HL-60/S4 (cell line): ENCODE measurements at regions not wholly inside any gene's neighbourhood (a gene's known extent, or its start where the extent isn't known, plus 50 kb on each side); places are given as distances from the start of the nearest gene placed in this dataset.
"Not testable (repeated sequence)": the region's sequence is repeated elsewhere in the genome, so short reads cannot be mapped to it uniquely, and the experiment has no call there.

Experiments used
- in situ Hi-C: fragments of 300-500 bp; cut with MboI; formaldehyde crosslinking; loops from 2 replicates; pipeline ENCODE4 v1.14.3; 2022; ENCODE audit warnings: low sequenced_read_pairs

DNA sequence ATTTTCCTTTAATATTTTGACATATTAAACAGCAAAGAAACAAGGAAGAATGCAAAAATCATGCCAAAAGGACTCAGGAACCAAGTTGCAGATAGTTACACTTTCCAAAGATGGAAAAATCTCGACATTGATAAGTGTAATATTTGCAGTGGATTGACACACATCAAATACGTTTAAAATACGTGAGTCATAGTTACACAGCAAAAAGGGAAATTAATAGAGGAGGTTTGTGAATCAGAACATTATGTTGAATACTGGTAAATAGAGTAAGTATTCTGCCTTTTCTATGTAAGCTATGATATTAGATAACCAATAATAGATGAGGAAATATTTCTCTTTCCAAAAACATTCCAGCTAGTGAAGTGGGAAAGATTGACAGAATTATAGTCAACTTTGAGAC lies 1761.3 kb upstream of the IGFBP7 start:
- in situ Hi-C loops = no loop called here

- in situ Hi-C loops = no loop called here
Observed at GRCh38 chr4:58849026-58849425, 1738.8 kb upstream of the IGFBP7 start.

DNA sequence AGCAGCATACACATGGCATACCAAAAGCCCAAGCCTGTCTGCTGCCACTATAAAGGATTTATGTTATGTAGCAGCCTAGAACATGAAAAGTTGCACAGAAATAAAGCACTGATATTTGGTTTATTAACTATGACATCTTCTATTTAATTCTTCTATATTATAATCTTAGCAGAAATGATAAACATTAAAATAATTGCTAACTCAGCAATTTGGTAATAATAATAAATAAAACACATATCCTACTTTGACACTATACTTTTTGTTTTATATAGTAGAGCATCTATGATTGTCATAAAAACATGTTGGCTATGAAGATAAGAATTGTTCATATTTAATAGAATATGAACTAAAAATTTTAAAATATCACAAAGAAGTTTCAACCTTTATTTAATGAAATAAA lies 1733.3 kb upstream of the IGFBP7 start:
- in situ Hi-C loops = no loop called here

GRCh38 chr4:58833126-58833525 lies 1722.9 kb upstream of the IGFBP7 start:
- in situ Hi-C loops = no loop called here

DNA sequence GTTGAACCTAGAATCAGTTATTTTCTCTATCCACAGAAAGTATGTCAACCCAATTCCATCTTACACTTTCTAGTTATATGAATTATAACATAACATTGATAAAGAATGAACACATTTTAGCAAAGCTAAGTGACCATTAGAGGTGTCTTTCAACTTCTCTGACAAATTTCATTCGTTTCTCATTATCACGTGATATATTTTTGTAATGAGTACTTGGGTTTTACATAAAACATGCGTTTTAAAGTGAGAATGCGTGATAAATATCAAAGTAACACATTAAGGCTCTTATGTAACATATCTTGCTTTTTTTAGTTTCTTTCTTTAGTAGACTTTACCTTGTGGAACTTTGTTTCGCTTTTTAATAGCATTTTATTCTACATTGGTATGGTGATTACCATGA lies 1715.1 kb upstream of the IGFBP7 start:
- in situ Hi-C loops = no loop called here

DNA sequence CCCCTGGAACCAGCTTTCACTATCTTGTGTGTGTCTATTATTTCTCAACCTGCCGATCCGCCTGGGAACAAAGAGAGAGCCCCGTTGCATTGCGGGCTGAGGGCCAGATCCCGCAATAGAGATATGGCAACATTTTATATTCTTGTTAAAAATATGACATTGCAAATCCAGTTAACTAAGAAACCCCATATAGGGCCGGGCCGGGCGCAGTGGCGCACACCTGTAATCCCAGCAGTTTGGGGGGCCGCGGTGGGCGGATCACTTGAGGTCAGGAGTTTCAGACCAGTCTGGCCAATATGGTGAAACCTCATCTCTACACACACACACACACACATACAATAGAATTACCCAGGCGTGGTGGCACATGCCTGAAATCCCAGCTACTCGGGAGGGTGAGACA lies 1708.4 kb upstream of the IGFBP7 start:
- in situ Hi-C loops = not testable (repeated sequence)

DNA sequence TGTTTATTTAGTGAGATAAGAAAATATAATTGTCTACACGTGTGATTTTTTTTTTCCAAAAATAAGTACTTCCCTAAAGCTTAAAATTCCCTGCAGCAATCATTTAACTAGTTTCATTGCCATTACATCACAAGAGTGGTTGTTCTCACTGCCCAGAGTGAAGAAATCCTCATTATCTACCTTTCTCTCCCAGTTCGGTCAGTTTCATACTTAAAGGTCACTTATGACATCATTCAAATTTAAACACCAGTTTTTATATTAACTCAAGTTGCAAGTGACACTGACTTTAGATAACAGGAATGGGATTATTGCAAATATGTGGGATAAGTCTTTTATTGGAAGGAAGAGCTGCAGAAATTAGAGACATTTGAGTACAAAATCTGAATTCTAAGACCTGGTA lies 1699.8 kb upstream of the IGFBP7 start:
- in situ Hi-C loops = no loop called here

- in situ Hi-C loops = no loop called here
Observed at GRCh38 chr4:58809366-58809765, 1699.2 kb upstream of the IGFBP7 start.

DNA sequence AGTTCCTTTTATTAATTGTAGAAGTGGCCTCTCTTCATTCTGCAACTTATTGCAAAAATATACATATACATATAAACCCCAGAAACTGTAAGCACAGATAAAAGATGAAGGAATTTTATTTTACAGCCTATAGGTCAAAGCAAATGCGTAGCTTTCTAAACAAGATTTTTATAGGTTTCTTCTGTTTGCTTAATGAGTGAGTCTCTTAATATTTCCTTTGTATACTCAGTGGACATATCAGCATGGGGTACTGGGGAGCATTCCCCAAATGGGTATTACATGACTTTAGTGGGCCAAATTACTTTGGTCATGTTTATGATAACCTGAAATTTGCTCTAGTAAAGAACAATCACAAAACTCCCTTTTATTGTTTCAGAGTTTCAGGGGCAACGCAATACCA lies 1698.6 kb upstream of the IGFBP7 start:
- in situ Hi-C loops = no loop called here

- in situ Hi-C loops = no loop called here
Observed at GRCh38 chr4:58807843-58808615, 1697.8 kb upstream of the IGFBP7 start.

DNA sequence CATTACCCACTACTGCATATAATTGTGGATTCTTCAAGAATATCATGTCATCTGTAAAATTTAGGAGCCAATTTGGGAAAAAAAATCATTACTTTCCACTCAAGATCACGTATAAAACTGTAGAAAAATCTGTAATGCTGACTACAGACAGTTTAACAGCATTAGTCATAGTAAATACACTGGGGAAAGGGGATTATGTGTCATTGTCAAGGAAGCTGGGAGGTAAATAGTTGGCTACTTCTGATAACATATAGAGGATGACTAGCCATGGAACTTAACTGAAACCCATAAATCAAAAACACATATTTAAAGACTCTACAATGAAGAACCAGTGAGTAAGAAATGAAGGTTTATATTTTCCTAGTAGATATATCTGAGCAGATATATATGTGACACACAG lies 1666.4 kb upstream of the IGFBP7 start:
- in situ Hi-C loops = no loop called here

- in situ Hi-C loops = no loop called here
Observed at GRCh38 chr4:58767598-58767997, 1657.4 kb upstream of the IGFBP7 start.

DNA sequence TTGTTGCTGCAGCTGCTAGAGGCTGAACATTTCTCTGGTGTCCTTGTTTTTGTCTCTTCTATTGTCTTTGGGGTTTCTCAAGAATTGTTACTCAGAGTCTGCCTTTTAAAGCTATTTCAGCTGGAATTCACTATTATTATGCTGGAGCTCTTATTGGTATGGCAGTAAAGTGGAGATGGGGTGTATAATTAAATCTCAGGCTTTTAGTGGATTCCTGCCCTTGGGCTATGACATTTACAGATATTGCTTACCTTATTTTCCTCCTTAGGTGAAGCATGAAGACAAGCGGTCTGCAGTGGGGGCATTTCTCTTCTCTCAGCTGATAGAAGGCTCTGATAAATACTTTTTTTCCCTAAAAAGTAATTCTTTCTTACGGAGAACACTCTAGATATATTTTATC lies 1656.6 kb upstream of the IGFBP7 start:
- in situ Hi-C loops = no loop called here

- in situ Hi-C loops = no loop called here
Observed at GRCh38 chr4:58761563-58761962, 1651.4 kb upstream of the IGFBP7 start.

DNA sequence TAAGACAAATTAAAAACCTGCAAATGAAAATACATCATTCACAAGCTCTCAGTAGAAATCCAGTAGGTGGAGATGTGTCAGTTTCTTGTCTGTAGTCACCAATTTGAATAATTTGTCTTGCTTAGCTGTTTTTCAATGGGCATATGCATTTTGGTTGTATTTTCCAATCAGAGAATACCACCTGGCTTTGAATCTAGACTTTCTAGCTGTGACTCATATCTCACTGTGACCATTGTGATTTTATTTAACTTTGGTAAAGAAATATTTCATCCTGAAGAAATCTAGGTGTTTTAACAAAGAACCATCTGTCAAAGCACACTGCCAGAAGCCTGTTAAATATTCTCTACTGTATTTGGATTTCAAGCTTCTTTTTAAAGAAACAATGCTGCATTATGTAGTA lies 1650.6 kb upstream of the IGFBP7 start:
- in situ Hi-C loops = no loop called here

GRCh38 chr4:58760100-58760499 lies 1649.9 kb upstream of the IGFBP7 start:
- in situ Hi-C loops = no loop called here

DNA sequence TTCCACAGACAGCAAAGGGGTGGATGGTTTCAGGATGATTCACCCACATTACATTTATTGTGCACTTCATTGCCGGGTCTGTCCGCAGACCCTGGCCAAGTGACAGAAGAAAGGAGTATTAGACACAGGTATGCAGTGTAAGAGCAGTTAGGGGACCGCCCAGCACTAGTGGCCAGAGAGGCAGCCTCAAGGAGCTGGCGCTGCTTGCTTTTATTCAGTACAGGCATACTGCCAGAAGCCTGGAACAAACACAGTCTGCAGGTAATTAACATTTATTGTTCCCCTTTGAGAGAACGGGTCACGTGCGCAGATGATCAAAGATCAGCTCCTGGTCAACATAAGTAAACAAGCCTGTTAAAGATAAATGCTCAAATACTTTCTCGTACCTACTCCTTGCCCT lies 1639.0 kb upstream of the IGFBP7 start:
- in situ Hi-C loops = no loop called here

DNA sequence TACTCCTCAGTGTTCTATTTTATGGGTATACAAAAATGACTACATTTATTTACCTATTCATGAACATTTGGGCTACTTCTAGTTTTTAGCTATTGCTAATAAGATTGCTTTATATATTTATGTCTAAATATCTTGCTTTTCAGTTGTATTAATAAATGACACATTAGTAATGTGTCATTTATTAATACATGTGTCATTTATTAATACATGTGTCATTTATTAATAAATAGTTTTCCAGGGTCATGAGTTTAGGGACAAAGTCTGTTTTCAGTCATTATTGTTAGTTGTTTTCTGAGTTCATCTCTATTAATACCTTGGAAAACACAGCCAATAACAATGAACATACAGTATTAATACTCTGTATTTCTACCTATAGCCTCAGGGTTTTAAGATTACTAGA lies 1630.7 kb upstream of the IGFBP7 start:
- in situ Hi-C loops = no loop called here

DNA sequence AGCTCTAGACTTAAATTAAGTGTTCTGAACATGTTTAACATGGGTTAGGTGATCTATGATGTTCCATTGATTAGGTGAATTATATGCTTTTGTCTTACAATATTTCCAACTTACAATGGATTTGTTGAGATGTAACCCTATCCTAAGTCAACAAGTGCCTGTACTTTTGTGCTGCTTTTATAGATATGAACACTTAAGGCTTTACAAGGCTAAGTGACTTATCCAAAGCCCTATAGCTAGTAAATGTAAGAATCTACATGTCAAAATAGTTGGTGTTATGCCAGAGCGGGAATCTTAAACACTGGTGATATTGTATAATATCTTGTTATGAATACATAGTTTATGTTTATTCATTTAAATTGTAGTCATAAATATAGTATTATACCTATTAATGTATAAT lies 1629.1 kb upstream of the IGFBP7 start:
- in situ Hi-C loops = no loop called here

DNA sequence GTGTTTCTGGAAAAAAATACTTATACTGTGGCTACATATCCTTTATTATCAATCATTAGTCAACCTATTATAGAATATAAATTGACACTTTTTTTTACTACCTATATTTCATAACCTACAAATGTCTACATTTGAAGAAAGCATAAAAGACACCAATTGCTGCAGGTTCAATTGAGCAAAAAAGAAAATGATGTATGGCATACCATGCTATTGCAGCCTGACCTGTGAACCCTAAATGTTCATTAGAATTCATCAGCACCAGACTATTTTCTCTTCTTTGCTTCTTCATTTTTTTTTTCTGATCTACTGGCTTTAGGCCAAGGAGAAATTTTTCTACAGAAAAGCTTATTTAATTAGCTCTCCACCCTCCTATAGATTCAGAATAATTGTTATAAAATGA lies 1628.2 kb upstream of the IGFBP7 start:
- in situ Hi-C loops = no loop called here

- in situ Hi-C loops = no loop called here
Observed at GRCh38 chr4:58734030-58734674, 1624.0 kb upstream of the IGFBP7 start.

DNA sequence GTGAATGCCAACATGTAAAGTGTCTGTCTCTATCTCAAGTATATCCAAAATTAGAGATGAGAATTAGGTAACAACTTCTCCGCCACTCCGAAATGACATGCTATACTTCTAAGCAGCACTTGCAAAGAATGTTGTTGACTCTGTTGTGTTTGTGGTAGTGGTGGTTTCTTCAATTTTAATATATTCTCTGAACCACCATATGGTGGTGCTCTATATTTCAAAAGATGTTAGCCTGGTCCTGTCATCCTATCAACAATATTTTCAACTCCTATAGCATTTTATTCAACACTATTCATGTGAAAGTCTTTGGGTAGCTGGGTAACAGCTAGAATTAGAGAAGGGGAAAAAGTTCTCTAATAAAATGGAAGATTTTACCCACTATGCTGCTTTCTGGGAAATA lies 1622.8 kb upstream of the IGFBP7 start:
- in situ Hi-C loops = no loop called here

DNA sequence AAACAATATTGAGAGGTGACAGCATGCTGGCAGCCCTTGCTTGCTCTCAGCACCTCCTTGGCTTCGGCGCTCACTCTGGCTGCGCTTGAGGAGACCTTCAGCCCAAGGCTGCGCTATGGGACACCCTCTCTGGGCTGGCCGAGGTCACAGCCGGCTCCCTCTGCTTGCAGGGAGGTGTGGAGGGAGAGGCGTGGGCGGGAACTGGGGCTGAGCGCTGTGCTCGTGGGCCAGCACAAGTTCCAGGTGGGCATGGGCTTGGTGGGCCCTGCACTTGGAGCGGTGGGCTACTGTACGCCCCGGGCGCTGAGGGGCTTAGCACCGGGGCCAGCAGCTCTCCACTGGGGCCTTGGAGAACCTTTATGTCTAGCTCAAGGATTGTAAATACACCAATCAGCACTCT lies 1613.8 kb upstream of the IGFBP7 start:
- in situ Hi-C loops = no loop called here
